T-helper 1 cell treated with Interleukin-12 subunit alpha and Interleukin-12 subunit beta and Interleukin-4 antibody, amounts not matched to agents 30 μg/mL and 1 μg/mL, for 36 hours (primary cell): ENCODE measurements at regions not wholly inside any gene's neighbourhood (a gene's known extent, or its start where the extent isn't known, plus 50 kb on each side); places are given as distances from the start of the nearest gene placed in this dataset.
"Not testable (repeated sequence)": the region's sequence is repeated elsewhere in the genome, so short reads cannot be mapped to it uniquely, and the experiment has no call there.

Experiments
- H3K27ac Mint-ChIP-seq: one replicate; pipeline ENCODE4 v1.8.0; 2021; ENCODE audit warnings: mild to moderate bottlenecking, mixed read lengths
- H3K27me3 Mint-ChIP-seq: one replicate; pipeline ENCODE4 v1.8.0; 2021; ENCODE audit warnings: low read depth, mixed read lengths
- H3K36me3 Mint-ChIP-seq: one replicate; pipeline ENCODE4 v1.8.0; 2021; ENCODE audit warnings: low read depth, mixed read lengths
- H3K4me1 Mint-ChIP-seq: one replicate; pipeline ENCODE4 v1.8.0; 2021; ENCODE audit warnings: low read depth, mixed read lengths
- H3K4me3 Mint-ChIP-seq: one replicate; pipeline ENCODE4 v1.8.0; 2021; ENCODE audit warnings: mild to moderate bottlenecking, moderate library complexity, mixed read lengths
- H3K9me3 Mint-ChIP-seq: one replicate; pipeline ENCODE4 v1.8.0; 2021; ENCODE audit warnings: mixed read lengths

DNA sequence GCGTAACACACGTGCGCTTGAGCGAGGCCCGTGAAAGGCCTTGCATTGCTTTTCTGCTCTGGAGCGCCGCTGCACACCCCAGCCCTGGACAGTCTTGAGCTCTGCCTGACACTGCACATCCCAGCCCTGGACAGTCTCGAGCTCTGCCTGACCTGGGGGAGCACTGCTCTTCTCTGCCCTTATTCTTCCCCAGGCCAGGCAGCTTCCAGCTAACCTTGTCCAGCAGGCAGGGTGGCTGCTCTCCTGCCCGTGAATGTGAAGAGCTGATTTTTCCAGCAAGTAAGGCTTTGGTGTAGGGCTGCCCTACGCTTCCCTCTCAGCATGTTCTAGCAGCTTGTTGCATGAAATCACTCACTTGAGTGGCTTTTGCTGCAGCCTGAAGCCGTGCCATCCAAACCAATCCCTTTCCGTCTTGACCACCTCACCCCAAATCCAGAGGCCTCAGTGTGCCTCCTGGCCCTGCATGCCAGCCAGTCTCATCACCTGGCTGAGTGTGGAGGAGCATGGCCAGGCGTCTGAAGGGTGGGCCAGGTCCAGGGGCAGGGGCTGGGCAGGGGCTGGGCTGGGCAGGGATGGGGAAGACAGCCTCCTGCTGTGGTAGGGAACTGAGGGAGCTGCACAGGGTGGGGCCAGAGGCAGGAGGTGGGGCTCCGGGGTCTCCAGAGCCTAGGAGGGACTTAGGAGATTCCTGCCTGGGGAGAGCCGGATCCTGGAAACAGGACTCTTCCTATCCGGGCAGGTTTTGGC is 89.5 kb upstream of the B3GAT1 start:
- no peaks in the 10 kb centered on the region for H3K9me3 Mint-ChIP-seq
- H3K36me3 Mint-ChIP-seq = no peaks in the 10 kb centered on the region
- peaks cover 8% of the 10 kb centered on the region for H3K27me3 Mint-ChIP-seq
- H3K4me1 Mint-ChIP-seq = no peaks in the 10 kb centered on the region
- H3K4me3 Mint-ChIP-seq = no peak overlapping the region
- no peak overlapping the region for H3K27ac Mint-ChIP-seq

- Mint-ChIP-seq H3K4me1 (no peaks in the 10 kb centered on the region), H3K27me3 (peaks cover 8% of the 10 kb centered on the region), H3K36me3 (no peaks in the 10 kb centered on the region), H3K27ac (no peak overlapping the region), H3K9me3 (no peaks in the 10 kb centered on the region), H3K4me3 (no peak overlapping the region)
Observed at GRCh38 chr11:134500621-134501020, 88.6 kb upstream of the B3GAT1 start.

DNA sequence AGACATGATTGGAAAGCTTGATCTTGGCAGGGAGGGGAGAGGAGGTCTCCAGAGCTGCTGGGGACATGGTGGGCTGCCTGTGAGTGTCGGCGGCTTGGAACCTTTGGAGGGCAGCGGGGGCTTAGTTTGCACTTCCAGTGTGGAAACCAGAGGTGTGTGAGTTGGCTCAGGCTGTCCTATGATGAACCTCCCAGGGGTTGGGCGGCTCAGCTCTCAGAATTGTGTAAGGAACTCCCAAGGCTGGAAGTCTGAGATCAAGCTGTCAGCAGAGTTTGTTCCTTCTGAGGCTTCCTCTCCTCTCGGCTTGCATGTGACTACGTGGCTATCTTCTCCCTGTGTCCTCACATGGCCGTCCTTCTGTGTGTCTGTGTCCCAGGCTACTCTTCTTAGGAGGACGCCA is 87.9 kb upstream of the B3GAT1 start:
- Mint-ChIP-seq H3K9me3 (peaks cover 3% of the 10 kb centered on the region), H3K4me3 (no peak overlapping the region), H3K36me3 (no peaks in the 10 kb centered on the region), H3K27ac (no peak overlapping the region), H3K4me1 (no peaks in the 10 kb centered on the region), H3K27me3 (peaks cover 8% of the 10 kb centered on the region)

GRCh38 chr11:134498326-134499139 is 86.5 kb upstream of the B3GAT1 start:
- Mint-ChIP-seq H3K4me3 (no peak overlapping the region), H3K36me3 (no peaks in the 10 kb centered on the region), H3K27ac (no peak overlapping the region), H3K27me3 (no peaks in the 10 kb centered on the region), H3K4me1 (no peaks in the 10 kb centered on the region), H3K9me3 (peaks cover 4% of the 10 kb centered on the region)

DNA sequence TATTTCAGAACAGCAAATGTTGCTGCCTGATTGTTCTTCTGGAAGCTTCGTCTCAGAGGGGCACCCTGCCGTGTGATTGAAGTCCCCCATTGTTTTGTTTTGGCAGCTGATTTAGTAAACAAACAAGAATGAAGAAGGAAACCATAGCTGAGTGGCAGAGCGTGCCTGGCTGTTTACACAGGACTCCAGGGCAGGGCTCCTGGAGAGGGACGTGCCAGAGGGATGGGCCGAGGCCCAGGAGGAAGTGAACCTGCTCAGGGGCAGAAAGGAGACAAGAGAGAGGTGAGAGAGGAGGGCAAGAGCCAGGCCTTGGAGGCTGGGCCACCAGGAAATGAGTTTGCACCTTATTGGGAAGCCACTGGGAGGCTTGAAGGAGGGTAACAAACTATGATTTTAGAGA is 85.5 kb upstream of the B3GAT1 start:
- Mint-ChIP-seq H3K9me3 (peaks cover 4% of the 10 kb centered on the region), H3K27me3 (no peaks in the 10 kb centered on the region), H3K36me3 (no peaks in the 10 kb centered on the region), H3K4me1 (no peaks in the 10 kb centered on the region), H3K27ac (no peak overlapping the region), H3K4me3 (no peak overlapping the region)

- H3K36me3 Mint-ChIP-seq, H3K27ac Mint-ChIP-seq, H3K27me3 Mint-ChIP-seq, H3K4me1 Mint-ChIP-seq, H3K4me3 Mint-ChIP-seq, H3K9me3 Mint-ChIP-seq: not testable (repeated sequence)
Observed at GRCh38 chr11:134496058-134496457, 84.0 kb upstream of the B3GAT1 start.

DNA sequence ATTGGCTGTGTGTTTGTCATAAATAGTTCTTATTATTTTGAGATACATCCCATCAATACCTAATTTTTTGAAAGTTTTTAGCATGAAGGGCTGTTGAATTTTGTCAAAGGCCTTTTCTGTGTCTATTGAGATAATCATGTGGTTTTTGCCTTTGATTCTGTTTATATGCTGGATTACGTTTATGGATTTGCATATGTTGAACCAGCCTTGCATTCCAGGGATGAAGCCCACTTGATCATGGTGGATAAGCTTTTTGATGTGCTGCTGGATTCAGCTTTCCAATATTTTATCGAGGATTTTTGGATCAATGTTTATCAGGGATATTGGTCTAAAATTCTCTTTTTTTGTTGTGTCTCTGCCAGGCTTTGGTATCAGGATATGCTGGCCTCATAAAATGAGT is 82.4 kb upstream of the B3GAT1 start:
- H3K27ac Mint-ChIP-seq, H3K36me3 Mint-ChIP-seq, H3K4me3 Mint-ChIP-seq, H3K27me3 Mint-ChIP-seq, H3K9me3 Mint-ChIP-seq, H3K4me1 Mint-ChIP-seq: not testable (repeated sequence)

DNA sequence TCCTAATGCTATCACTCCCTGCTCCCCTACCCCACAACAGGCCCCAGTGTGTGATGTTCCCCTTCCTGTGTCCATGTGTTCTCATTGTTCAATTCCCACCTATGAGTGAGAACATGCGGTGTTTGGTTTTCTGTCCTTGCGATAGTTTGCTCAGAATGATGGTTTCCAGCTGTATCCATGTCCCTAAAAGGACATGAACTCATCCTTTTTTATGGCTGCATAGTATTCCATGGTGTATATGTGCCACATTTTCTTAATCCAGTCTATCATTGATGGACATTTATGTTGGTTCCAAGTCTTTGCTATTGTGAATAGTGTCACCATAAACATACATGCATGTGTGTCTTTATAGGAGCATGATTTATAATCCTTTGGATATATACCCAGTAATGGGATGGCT is 80.4 kb upstream of the B3GAT1 start:
- not testable (repeated sequence) for H3K4me3 Mint-ChIP-seq

DNA sequence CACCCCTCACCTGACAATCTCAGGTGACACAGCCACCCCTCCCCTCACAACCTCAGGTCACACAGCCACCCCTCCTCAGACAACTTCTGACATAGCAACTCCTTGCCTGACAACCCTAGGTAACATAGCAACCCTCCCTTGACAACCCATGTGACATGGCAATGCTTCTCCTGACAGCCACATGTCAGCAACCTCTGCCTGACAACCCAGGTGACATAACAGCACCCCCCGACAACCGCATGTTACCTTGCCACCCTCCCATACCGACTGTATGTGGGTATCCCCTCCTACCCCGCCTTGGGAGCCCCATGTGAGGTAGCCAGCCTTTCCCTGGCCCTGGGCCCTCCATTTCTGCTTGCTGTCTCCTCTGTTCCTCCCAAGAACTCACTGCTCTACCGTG is 77.7 kb upstream of the B3GAT1 start:
- Mint-ChIP-seq H3K27me3 (no peaks in the 10 kb centered on the region), H3K4me1 (no peaks in the 10 kb centered on the region), H3K27ac (no peak overlapping the region), H3K4me3 (no peak overlapping the region), H3K9me3 (no peaks in the 10 kb centered on the region), H3K36me3 (no peaks in the 10 kb centered on the region)

More for the DNA sequence above, 80.4 kb upstream of the B3GAT1 start:
- H3K27ac Mint-ChIP-seq, H3K9me3 Mint-ChIP-seq, H3K36me3 Mint-ChIP-seq, H3K4me1 Mint-ChIP-seq, H3K27me3 Mint-ChIP-seq: not testable (repeated sequence)

GRCh38 chr11:134488913-134489312 is 76.9 kb upstream of the B3GAT1 start:
- no peaks in the 10 kb centered on the region for H3K4me1 Mint-ChIP-seq
- no peaks in the 10 kb centered on the region for H3K27me3 Mint-ChIP-seq
- no peaks in the 10 kb centered on the region for H3K36me3 Mint-ChIP-seq
- H3K27ac Mint-ChIP-seq = no peak overlapping the region
- no peak overlapping the region for H3K4me3 Mint-ChIP-seq
- no peaks in the 10 kb centered on the region for H3K9me3 Mint-ChIP-seq

DNA sequence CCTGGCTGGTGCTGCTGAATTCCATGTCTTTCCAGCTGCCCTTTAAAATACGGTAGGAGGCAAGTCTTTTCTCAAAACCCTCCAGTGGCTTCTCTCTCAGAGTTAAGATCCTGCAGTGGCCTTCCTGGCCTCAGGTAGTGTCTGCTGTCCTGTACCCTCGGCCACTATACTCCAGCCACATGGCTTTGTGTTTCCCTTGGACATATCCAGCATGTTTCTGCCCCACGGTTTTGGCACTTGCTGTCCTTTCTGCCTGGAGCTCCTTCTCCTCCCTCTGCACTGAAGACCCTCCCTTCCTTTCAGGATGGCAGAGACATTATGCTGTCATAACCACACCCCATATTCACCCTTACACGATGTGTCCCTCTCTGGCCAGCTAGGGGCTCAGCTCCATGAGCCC is 76.5 kb upstream of the B3GAT1 start:
- Mint-ChIP-seq H3K27ac (no peak overlapping the region), H3K9me3 (no peaks in the 10 kb centered on the region), H3K27me3 (no peaks in the 10 kb centered on the region), H3K4me3 (no peak overlapping the region), H3K4me1 (no peaks in the 10 kb centered on the region), H3K36me3 (no peaks in the 10 kb centered on the region)

DNA sequence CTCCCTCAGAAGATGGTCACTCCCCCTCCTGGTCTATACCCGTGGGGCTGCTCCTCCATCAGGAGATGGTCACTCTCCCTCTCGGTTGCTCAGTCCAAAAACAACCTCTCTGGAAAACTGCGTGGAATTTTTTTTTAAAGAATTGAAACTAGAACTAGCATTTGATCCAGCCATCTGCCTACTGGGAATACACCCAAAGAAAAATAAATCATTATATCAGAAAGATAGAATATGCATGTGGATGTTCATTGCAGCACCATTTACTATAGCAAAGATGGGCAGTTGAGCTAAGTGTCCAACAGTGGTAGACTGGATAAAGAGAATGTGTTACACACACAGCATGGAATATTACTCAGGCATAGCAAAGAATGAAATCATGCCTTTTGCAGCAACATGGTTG is 75.7 kb upstream of the B3GAT1 start:
- Mint-ChIP-seq H3K9me3 (no peaks in the 10 kb centered on the region), H3K4me1 (no peaks in the 10 kb centered on the region), H3K27ac (no peak overlapping the region), H3K36me3 (no peaks in the 10 kb centered on the region), H3K4me3 (no peak overlapping the region), H3K27me3 (no peaks in the 10 kb centered on the region)

DNA sequence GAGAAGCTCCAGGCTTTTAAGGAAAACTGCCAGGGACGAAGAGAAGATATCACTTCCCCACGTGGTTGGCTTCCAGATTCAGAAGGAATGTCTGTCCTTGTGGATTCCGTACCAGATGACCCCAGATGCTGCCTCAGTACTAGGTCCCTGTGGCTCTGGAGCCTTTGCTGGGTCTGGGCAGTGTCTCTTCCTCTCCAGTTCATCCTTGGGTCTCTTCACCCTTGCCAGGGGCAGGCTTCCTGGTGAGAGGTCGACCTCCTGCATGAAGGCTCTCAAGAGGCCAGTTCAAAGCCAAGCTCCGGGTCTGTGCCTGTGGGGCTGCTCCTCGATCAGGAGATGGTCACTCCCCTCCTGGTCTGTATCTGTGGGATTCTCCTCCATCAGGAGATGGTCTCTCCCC is 74.7 kb upstream of the B3GAT1 start:
- H3K4me3 Mint-ChIP-seq = no peak overlapping the region
- no peaks in the 10 kb centered on the region for H3K27me3 Mint-ChIP-seq
- no peaks in the 10 kb centered on the region for H3K4me1 Mint-ChIP-seq
- no peaks in the 10 kb centered on the region for H3K36me3 Mint-ChIP-seq
- H3K9me3 Mint-ChIP-seq = no peaks in the 10 kb centered on the region
- H3K27ac Mint-ChIP-seq = no peak overlapping the region

GRCh38 chr11:134486106-134486505 is 74.1 kb upstream of the B3GAT1 start:
- no peak overlapping the region for H3K27ac Mint-ChIP-seq
- H3K4me1 Mint-ChIP-seq = no peaks in the 10 kb centered on the region
- no peaks in the 10 kb centered on the region for H3K36me3 Mint-ChIP-seq
- no peaks in the 10 kb centered on the region for H3K9me3 Mint-ChIP-seq
- no peak overlapping the region for H3K4me3 Mint-ChIP-seq
- no peaks in the 10 kb centered on the region for H3K27me3 Mint-ChIP-seq

DNA sequence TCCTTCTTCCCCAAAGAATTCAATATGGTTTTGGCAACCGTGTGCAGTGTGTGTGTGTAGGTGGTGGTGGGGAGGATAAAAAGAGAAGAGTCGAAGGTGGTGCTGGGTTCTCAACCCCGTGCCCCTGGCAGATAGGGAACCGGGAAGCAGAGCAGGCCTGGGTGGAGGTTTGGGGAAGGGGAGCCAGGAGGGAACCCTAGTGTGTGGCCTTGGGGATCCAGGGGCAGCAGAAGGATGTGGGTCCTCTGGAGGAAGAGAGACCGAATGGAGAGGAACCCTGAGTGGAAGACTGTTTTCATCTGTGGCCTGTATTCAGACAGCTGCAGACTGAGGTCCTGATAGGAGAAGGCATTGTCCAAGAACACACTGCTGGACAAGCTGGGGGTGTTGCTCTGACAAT is 73.3 kb upstream of the B3GAT1 start:
- no peaks in the 10 kb centered on the region for H3K9me3 Mint-ChIP-seq
- H3K27ac Mint-ChIP-seq = no peak overlapping the region
- no peaks in the 10 kb centered on the region for H3K36me3 Mint-ChIP-seq
- no peaks in the 10 kb centered on the region for H3K4me1 Mint-ChIP-seq
- no peaks in the 10 kb centered on the region for H3K27me3 Mint-ChIP-seq
- no peak overlapping the region for H3K4me3 Mint-ChIP-seq
